ENCODE measurements at regions not wholly inside any gene's neighbourhood (a gene's known extent, or its start where the extent isn't known, plus 50 kb on each side); places are given as distances from the start of the nearest gene placed in this dataset.

GRCh38 chr4:98758182-98758581 is 99.8 kb upstream of the TSPAN5 start:
- H2AFZ ChIP-seq (ENCODE audit: low read depth): no peak overlapping the region
- H3K9me3 ChIP-seq: no peaks in the 10 kb centered on the region
- H3K9ac ChIP-seq: no peak overlapping the region
- H3K36me3 ChIP-seq (replicated peaks in 1 of 2; ENCODE audit: control insufficient read depth in 1 of 2, insufficient read depth in 2 of 2, low read length in 1 of 2): no peaks in the 10 kb centered on the region
- H3K27ac ChIP-seq (ENCODE audit: low read depth in 2 of 2, low read length in 1 of 2): no peak overlapping the region
- TF ChIP-seq FOXM1 (IDR thresholded peaks at IDR 0.05; ENCODE audit: low read depth): no peak
- TF ChIP-seq, protein P1, sequence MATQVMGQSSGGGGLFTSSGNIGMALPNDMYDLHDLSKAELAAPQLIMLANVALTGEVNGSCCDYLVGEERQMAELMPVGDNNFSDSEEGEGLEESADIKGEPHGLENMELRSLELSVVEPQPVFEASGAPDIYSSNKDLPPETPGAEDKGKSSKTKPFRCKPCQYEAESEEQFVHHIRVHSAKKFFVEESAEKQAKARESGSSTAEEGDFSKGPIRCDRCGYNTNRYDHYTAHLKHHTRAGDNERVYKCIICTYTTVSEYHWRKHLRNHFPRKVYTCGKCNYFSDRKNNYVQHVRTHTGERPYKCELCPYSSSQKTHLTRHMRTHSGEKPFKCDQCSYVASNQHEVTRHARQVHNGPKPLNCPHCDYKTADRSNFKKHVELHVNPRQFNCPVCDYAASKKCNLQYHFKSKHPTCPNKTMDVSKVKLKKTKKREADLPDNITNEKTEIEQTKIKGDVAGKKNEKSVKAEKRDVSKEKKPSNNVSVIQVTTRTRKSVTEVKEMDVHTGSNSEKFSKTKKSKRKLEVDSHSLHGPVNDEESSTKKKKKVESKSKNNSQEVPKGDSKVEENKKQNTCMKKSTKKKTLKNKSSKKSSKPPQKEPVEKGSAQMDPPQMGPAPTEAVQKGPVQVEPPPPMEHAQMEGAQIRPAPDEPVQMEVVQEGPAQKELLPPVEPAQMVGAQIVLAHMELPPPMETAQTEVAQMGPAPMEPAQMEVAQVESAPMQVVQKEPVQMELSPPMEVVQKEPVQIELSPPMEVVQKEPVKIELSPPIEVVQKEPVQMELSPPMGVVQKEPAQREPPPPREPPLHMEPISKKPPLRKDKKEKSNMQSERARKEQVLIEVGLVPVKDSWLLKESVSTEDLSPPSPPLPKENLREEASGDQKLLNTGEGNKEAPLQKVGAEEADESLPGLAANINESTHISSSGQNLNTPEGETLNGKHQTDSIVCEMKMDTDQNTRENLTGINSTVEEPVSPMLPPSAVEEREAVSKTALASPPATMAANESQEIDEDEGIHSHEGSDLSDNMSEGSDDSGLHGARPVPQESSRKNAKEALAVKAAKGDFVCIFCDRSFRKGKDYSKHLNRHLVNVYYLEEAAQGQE (IDR thresholded peaks at IDR 0.05; ENCODE audit: low read depth, low read length): no peak
- TF ChIP-seq PBX3 (IDR thresholded peaks at IDR 0.05): no peak
- TF ChIP-seq MEF2A (IDR thresholded peaks at IDR 0.05; ENCODE audit: borderline replicate concordance, low read depth): no peak
- no peak for TF ChIP-seq POLR2AphosphoS5 (IDR thresholded peaks at IDR 0.05; ENCODE audit: low read depth, low read length)
- no peak for TF ChIP-seq EP300 (IDR thresholded peaks at IDR 0.05; ENCODE audit: borderline replicate concordance in 1 of 2, low read depth in 1 of 2, low read length in 1 of 2)
- TF ChIP-seq NFIC (IDR thresholded peaks at IDR 0.05; ENCODE audit: borderline replicate concordance): no peak
- no peak for TF ChIP-seq EZH2phosphoT487 (IDR thresholded peaks at IDR 0.05; ENCODE audit: borderline replicate concordance, low read depth)
- TF ChIP-seq, protein P2, sequence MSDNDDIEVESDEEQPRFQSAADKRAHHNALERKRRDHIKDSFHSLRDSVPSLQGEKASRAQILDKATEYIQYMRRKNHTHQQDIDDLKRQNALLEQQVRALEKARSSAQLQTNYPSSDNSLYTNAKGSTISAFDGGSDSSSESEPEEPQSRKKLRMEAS (IDR thresholded peaks at IDR 0.05; ENCODE audit: low read depth): no peak
- TF ChIP-seq RAD21 (IDR thresholded peaks at IDR 0.05; ENCODE audit: low read length): no peak
- no peak for TF ChIP-seq MXI1 (IDR thresholded peaks at IDR 0.05; ENCODE audit: low read depth, low read length)
- no peak for TF ChIP-seq CHD2 (IDR thresholded peaks at IDR 0.05; ENCODE audit: low read length, partially characterized antibody)
- TF ChIP-seq GABPA (IDR thresholded peaks at IDR 0.05; ENCODE audit: low read depth): no peak
- no peaks in the 10 kb centered on the region for H3F3A ChIP-seq (replicated peaks; ENCODE audit: insufficient read depth)
- H3K9me2 ChIP-seq: no peaks in the 10 kb centered on the region
- CTCF ChIA-PET: no interaction called here
- 76% methylated on average over 1 of the region's 1 CpG for WGBS (ENCODE audit: low lambda C conversion rate)
- no peak overlapping the region for H3K4me2 ChIP-seq
- no peak overlapping the region for H3K4me3 ChIP-seq (ENCODE audit: low read depth in 2 of 2, low read length in 1 of 2)
- DNase-seq: no peak
- no peaks in the 10 kb centered on the region for H3K27me3 ChIP-seq (ENCODE audit: insufficient read depth)
- no peaks in the 10 kb centered on the region for H3K79me2 ChIP-seq (ENCODE audit: insufficient read depth)
- no peaks in the 10 kb centered on the region for H3K4me1 ChIP-seq (ENCODE audit: control insufficient read depth in 1 of 2, insufficient read depth in 2 of 2, low read depth in 1 of 2, low read length in 1 of 2)
- H4K20me1 ChIP-seq (ENCODE audit: insufficient read depth): no peaks in the 10 kb centered on the region
- POLR2A ChIA-PET: no interaction called here

- Histone ChIP-seq H2AFZ (ENCODE audit: low read depth) (0 out of 2 replicates have a peak overlapping the region, but pooled peaks have one; percentile 32), H3K9me2 (no peaks in the 10 kb centered on the region), H3K4me3 (ENCODE audit: low read depth in 2 of 2, low read length in 1 of 2) (no peak overlapping the region), H3K9ac (no peak overlapping the region), H3K4me1 (ENCODE audit: control insufficient read depth in 1 of 2, insufficient read depth in 2 of 2, low read depth in 1 of 2, low read length in 1 of 2) (no peaks in the 10 kb centered on the region), H3K27me3 (ENCODE audit: insufficient read depth) (no peaks in the 10 kb centered on the region), H3K9me3 (no peaks in the 10 kb centered on the region), H3K36me3 (replicated peaks in 1 of 2; ENCODE audit: control insufficient read depth in 1 of 2, insufficient read depth in 2 of 2, low read length in 1 of 2) (no peaks in the 10 kb centered on the region), H4K20me1 (ENCODE audit: insufficient read depth) (no peaks in the 10 kb centered on the region), H3K79me2 (ENCODE audit: insufficient read depth) (no peaks in the 10 kb centered on the region), H3K27ac (ENCODE audit: low read depth in 2 of 2, low read length in 1 of 2) (no peak overlapping the region), H3F3A (replicated peaks; ENCODE audit: insufficient read depth) (no peaks in the 10 kb centered on the region), H3K4me2 (no peak overlapping the region)
- 86% methylated on average over 1 of the region's 1 CpG for WGBS (ENCODE audit: low lambda C conversion rate)
- TF ChIP-seq RCOR1 (IDR thresholded peaks at IDR 0.05; ENCODE audit: low read length) (no peak), MEF2A (IDR thresholded peaks at IDR 0.05; ENCODE audit: borderline replicate concordance, low read depth) (no peak), NRF1 (IDR thresholded peaks at IDR 0.05; ENCODE audit: low read depth, low read length) (no peak), USF2 (IDR thresholded peaks at IDR 0.05; ENCODE audit: borderline replicate concordance, low read depth, low read length) (no peak), JUND (IDR thresholded peaks at IDR 0.05) (no peak), TCF12 (IDR thresholded peaks at IDR 0.05) (no peak)
- TF ChIP-seq, protein P3, sequence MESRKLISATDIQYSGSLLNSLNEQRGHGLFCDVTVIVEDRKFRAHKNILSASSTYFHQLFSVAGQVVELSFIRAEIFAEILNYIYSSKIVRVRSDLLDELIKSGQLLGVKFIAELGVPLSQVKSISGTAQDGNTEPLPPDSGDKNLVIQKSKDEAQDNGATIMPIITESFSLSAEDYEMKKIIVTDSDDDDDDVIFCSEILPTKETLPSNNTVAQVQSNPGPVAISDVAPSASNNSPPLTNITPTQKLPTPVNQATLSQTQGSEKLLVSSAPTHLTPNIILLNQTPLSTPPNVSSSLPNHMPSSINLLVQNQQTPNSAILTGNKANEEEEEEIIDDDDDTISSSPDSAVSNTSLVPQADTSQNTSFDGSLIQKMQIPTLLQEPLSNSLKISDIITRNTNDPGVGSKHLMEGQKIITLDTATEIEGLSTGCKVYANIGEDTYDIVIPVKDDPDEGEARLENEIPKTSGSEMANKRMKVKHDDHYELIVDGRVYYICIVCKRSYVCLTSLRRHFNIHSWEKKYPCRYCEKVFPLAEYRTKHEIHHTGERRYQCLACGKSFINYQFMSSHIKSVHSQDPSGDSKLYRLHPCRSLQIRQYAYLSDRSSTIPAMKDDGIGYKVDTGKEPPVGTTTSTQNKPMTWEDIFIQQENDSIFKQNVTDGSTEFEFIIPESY (IDR thresholded peaks at IDR 0.05; ENCODE audit: borderline replicate concordance, low read depth): no peak
- ChIA-PET POLR2A (no interaction called here), CTCF (interaction anchor here (1.0 kb wide), 1 partner anchor 16 kb away, joined by 3 read pairs; no protein-coding TSS in a partner anchor)
- no peak for DNase-seq
Observed at GRCh38 chr4:98754736-98755135, 96.3 kb upstream of the TSPAN5 start.

Measured in SK-N-SH (cell line).